PC-9 (cell line): ENCODE measurements at regions not wholly inside any gene's neighbourhood (a gene's known extent, or its start where the extent isn't known, plus 50 kb on each side); places are given as distances from the start of the nearest gene placed in this dataset.

ENCODE experiments used
- CTCF ChIP-seq: fragments of 200-600 bp; sonication (generic); conservative IDR thresholded peaks from 2 replicates; pipeline ENCODE4 v1.6.1; 2017; ENCODE audit warnings: mixed run types, antibody characterized with exemption, mild to moderate bottlenecking, moderate library complexity
- EZH2 ChIP-seq: fragments of 200-600 bp; sonication (generic); IDR thresholded peaks from 2 replicates; pipeline ENCODE4 v1.8.0; 2017; ENCODE audit warnings: antibody characterized with exemption, low read depth

DNA sequence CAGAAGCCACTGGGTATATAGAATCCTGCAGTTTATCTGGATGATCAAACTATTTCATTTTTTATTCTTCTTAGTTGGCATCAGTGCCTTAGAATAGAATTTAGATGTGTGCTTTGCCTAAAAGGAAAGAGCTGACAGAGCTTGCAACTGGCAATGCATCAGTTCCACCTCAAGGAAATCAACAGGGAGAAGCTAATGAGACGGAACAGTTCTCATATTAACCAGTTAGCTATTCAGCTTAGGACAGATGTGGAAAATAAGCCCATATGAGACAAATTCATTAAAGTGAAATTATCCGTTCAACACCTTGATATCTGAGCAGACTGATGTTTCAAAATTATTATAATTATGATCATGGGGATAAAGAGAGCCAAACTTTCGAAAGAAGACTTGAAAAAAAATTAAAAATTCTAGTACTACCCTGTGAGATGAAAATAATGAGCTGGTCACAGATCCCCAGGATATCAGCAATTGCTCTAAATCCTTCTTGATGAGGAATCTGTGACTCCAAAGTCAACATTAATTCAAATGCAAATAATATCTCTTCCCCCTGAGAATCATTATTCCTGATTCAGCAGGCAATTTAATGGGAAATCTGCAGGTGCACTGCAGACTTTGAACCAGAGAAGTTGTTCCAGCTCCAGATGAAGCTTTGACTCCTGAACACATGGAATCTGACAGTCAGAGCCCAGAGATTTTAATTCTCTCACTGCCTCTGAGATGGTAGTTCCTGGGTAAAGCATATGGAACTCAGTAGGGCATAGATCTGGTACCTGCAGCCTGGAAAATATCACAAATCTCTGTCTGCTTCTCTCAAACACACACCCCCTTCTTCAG lies 486.8 kb downstream of the FOXO1 start:
- TF ChIP-seq CTCF (no peak), EZH2 (no peak)
